K562 (cell line): ENCODE measurements at regions not wholly inside any gene's neighbourhood (a gene's known extent, or its start where the extent isn't known, plus 50 kb on each side); places are given as distances from the start of the nearest gene placed in this dataset.

Experiments
- ATAC-seq: fragments of 200-7000 bp; cut with Tn5 transposase; 3 replicates; pipeline ENCODE4 v1.9.1; 2020; ENCODE audit warnings: moderate library complexity
- BruUV-seq: library from RNA; stranded (reverse); fragments of 400-500 nt; replicated peaks from 2 replicates; lab custom pipeline; 2021; lab: Mats Ljungman, UMichigan
- CTCF ChIA-PET: fragments of 300-600 bp; formaldehyde crosslinking; extraction: SDS; loops from one replicate; lab custom pipeline; 2021; ENCODE audit warnings: low intra/inter-chr PET ratio; lab: Yijun Ruan, JAX
- POLR2A ChIA-PET: fragments of 300-600, 350-650 bp; sonication (Branson Sonifier 250); formaldehyde crosslinking; extraction: SDS; loops from one replicate; lab custom pipeline; 2021; ENCODE audit warnings: antibody characterized with exemption, inconsistent platforms; lab: Yijun Ruan, JAX
- DNase-seq, 4 experiments: peaks; one replicate each; pipeline versions ENCODE4 v3.0.0 to v3.0.0-alpha.2; 2011 to 2018; ENCODE audit warnings: low spot score in 3 of 4, mixed read lengths in 3 of 4; ENCODE audit errors: extremely low read depth in 1 of 4
- FAIRE-seq: peaks from 2 replicates; lab custom pipeline; 2011; peaks lifted over from hg19 to GRCh38; lab: Jason Lieb, UNC
- H2AFZ ChIP-seq: 2 replicates; pipeline ENCODE4 v1.6.0; 2011; ENCODE audit warnings: low read depth, low read length, control low read depth, inconsistent platforms
- H3K27ac ChIP-seq: fragments of 200-600 bp; 3 replicates; pipeline ENCODE4 v1.8.0; 2011; ENCODE audit warnings: low read depth, mild to moderate bottlenecking, control low read depth, inconsistent platforms, low read length, moderate library complexity, mixed read lengths; ENCODE audit errors: extremely low read depth
- H3K27me3 ChIP-seq, 2 experiments: fragments of 300-600 bp in 1 of 2; 2 replicates in 1 of 2; 3 replicates in 1 of 2; pipeline versions ENCODE4 v1.6.0 to v1.8.0; 2011; ENCODE audit warnings: inconsistent platforms in 2 of 2, low read length in 2 of 2, mild to moderate bottlenecking in 1 of 2, mixed read lengths in 1 of 2, moderate library complexity in 1 of 2; ENCODE audit not compliant: control insufficient read depth in 2 of 2, insufficient read depth in 2 of 2
- H3K36me3 ChIP-seq: fragments of 300-600 bp; 3 replicates; pipeline ENCODE4 v1.8.0; 2011; ENCODE audit warnings: mild to moderate bottlenecking, low read length, inconsistent platforms; ENCODE audit not compliant: control insufficient read depth, insufficient read depth
- H3K4me1 ChIP-seq, 2 experiments: fragments of 200-600 bp in 1 of 2; replicated peaks in 1 of 2; 2 replicates in 1 of 2; 3 replicates in 1 of 2; pipeline versions ENCODE4 v1.5.1 to v1.8.0; 2011; ENCODE audit warnings: inconsistent platforms in 2 of 2, low read length in 2 of 2, mild to moderate bottlenecking in 1 of 2, mixed read lengths in 1 of 2, moderate library complexity in 1 of 2; ENCODE audit not compliant: control insufficient read depth in 2 of 2, insufficient read depth in 2 of 2
- H3K4me2 ChIP-seq: 2 replicates; pipeline ENCODE4 v1.6.1; 2011; ENCODE audit warnings: low read length, control low read depth, inconsistent platforms, mixed read lengths; ENCODE audit not compliant: insufficient read depth
- H3K4me3 ChIP-seq: fragments of 200-600 bp; sonication (generic), shearing (Covaris generic); 2 replicates; pipeline ENCODE4 v1.5.1; 2016; ENCODE audit warnings: control low read depth, inconsistent platforms
- H3K79me2 ChIP-seq: fragments of 200-600 bp; 3 replicates; pipeline ENCODE4 v1.8.0; 2011; ENCODE audit warnings: low read length, inconsistent platforms; ENCODE audit not compliant: control insufficient read depth, insufficient read depth
- H3K9ac ChIP-seq, 2 experiments: 2 replicates each; pipeline versions ENCODE4 v1.6.0 to v1.6.1; 2011; ENCODE audit warnings: low read depth in 2 of 2, low read length in 2 of 2, control low read depth in 1 of 2, inconsistent platforms in 1 of 2, mild to moderate bottlenecking in 1 of 2, mixed read lengths in 1 of 2; ENCODE audit not compliant: insufficient read depth in 1 of 2
- H3K9me1 ChIP-seq: one replicate; pipeline ENCODE4 v1.6.0; 2011; ENCODE audit warnings: inconsistent platforms, mild to moderate bottlenecking, low read length, moderate library complexity; ENCODE audit not compliant: control insufficient read depth, insufficient read depth
- H3K9me3 ChIP-seq: replicated peaks from 2 replicates; pipeline ENCODE4 v1.5.1; 2011; ENCODE audit warnings: low read depth, low read length, inconsistent platforms; ENCODE audit not compliant: control insufficient read depth, insufficient read depth
- H4K20me1 ChIP-seq: replicated peaks from 2 replicates; pipeline ENCODE4 v1.6.1; 2011; ENCODE audit warnings: low read length, inconsistent platforms, mixed read lengths; ENCODE audit not compliant: control insufficient read depth, insufficient read depth
- BDP1 ChIP-seq: IDR thresholded peaks from 3 replicates; pipeline ENCODE4 v1.6.1; 2011; ENCODE audit not compliant: insufficient read length, insufficient read depth
- CHD4 ChIP-seq: fragments of 200-600 bp; sonication (generic); IDR thresholded peaks from 3 replicates; pipeline ENCODE4 v1.6.1; 2012; ENCODE audit warnings: low read depth, mild to moderate bottlenecking, mixed read lengths, low read length, inconsistent platforms; ENCODE audit not compliant: insufficient read depth, insufficient replicate concordance, poor library complexity, severe bottlenecking
- CREM ChIP-seq: IDR thresholded peaks from 2 replicates; pipeline ENCODE4 v1.6.1; 2014; ENCODE audit warnings: antibody characterized with exemption, low read depth
- E2F3 ChIP-seq: fragments of 250-450 bp; sonication (Bioruptor Pico); IDR thresholded peaks from 2 replicates; pipeline ENCODE4 v1.4.0; 2020; ENCODE audit warnings: mild to moderate bottlenecking
- EWSR1 ChIP-seq: fragments of 450-650 bp; IDR thresholded peaks from 2 replicates; pipeline ENCODE4 v1.6.1; 2018; ENCODE audit warnings: borderline replicate concordance, mild to moderate bottlenecking, low read depth, moderate library complexity; ENCODE audit not compliant: partially characterized antibody
- HDAC8 ChIP-seq: fragments of 450-650 bp; IDR thresholded peaks from 2 replicates; pipeline ENCODE4 v1.6.1; 2016; ENCODE audit warnings: mild to moderate bottlenecking, missing genetic modification characterization, moderate library complexity, missing compliant biosample characterization
- IRF2 ChIP-seq: sonication (generic); formaldehyde crosslinking; IDR thresholded peaks from 2 replicates; pipeline ENCODE4 v1.8.1; 2022; ENCODE audit warnings: mild to moderate bottlenecking, missing genetic modification reagents
- MTA2 ChIP-seq: fragments of 450-650 bp; IDR thresholded peaks from 2 replicates; pipeline ENCODE4 v1.6.1; 2016; ENCODE audit warnings: low read depth
- NR4A1 ChIP-seq, 2 experiments: fragments of 250-450 bp in 1 of 2; fragments of 450-650 bp in 1 of 2; sonication (Bioruptor Pico) in 1 of 2; IDR thresholded peaks; 2 replicates each; pipeline versions ENCODE4 v1.4.0 to v1.6.1; 2016 to 2020; ENCODE audit warnings: mild to moderate bottlenecking in 2 of 2, missing compliant biosample characterization in 1 of 2, missing genetic modification characterization in 1 of 2, moderate library complexity in 1 of 2
- NRF1 ChIP-seq, 2 experiments: fragments of 450-650 bp; IDR thresholded peaks in 1 of 2; conservative IDR thresholded peaks in 1 of 2; 2 replicates each; pipeline ENCODE4 v1.6.1; 2014; ENCODE audit warnings: mild to moderate bottlenecking in 2 of 2
- PHTF2 ChIP-seq: fragments of 250-450 bp; sonication (Bioruptor Pico); IDR thresholded peaks from 2 replicates; pipeline ENCODE4 v1.5.0; 2021; ENCODE audit warnings: mild to moderate bottlenecking
- POLR2AphosphoS5 ChIP-seq: IDR thresholded peaks from 2 replicates; pipeline ENCODE4 v1.6.1; 2011; ENCODE audit warnings: mild to moderate bottlenecking, low read depth, low read length, moderate library complexity; ENCODE audit not compliant: control insufficient read depth, insufficient read depth
- PRPF4 ChIP-seq: fragments of 200-400 bp; formaldehyde crosslinking; IDR thresholded peaks from one replicate; pipeline ENCODE4 v1.6.1; 2017; ENCODE audit warnings: low read length, low read depth, mild to moderate bottlenecking; ENCODE audit not compliant: insufficient read depth, poor library complexity, severe bottlenecking
- THRAP3 ChIP-seq: fragments of 450-650 bp; IDR thresholded peaks from 2 replicates; pipeline ENCODE4 v1.6.1; 2016; ENCODE audit warnings: mild to moderate bottlenecking, inconsistent platforms, borderline replicate concordance
- ZC3H11A ChIP-seq: IDR thresholded peaks from 2 replicates; pipeline ENCODE4 v1.6.1; 2012; ENCODE audit warnings: low read depth, low read length, improper control_type of control experiment
- ZNF146 ChIP-seq: IDR thresholded peaks from one replicate; pipeline ENCODE4 v1.6.1; 2018; ENCODE audit warnings: missing compliant biosample characterization; ENCODE audit not compliant: unreplicated experiment
- ZNF274 ChIP-seq: IDR thresholded peaks from 2 replicates; pipeline ENCODE4 v1.6.1; 2011; ENCODE audit warnings: low read depth, mild to moderate bottlenecking, low read length, moderate library complexity, borderline replicate concordance
- ZNF77 ChIP-seq: fragments of 250-450 bp; sonication (Bioruptor Pico); IDR thresholded peaks from 2 replicates; pipeline ENCODE4 v1.5.0; 2020
- WGBS: fragments of 100-300 bp; shearing (Covaris generic); methylation state at CpG from one replicate; pipeline ENCODE4 v1.1.6; 2016; ENCODE audit warnings: low coverage, mixed read lengths; ENCODE audit not compliant: insufficient coverage; ENCODE audit errors: missing lambda C conversion rate; 5-methylcytosine and 5-hydroxymethylcytosine counted together
- in situ Hi-C: fragments of 300-500 bp; cut with MboI; formaldehyde crosslinking; loops from 4 replicates; pipeline ENCODE4 v1.15.0; 2018; ENCODE audit warnings: inconsistent platforms, mixed read lengths
- intact Hi-C: fragments of 100-400 bp; cut with micrococcal nuclease; formaldehyde crosslinking; loops from 2 replicates; pipeline ENCODE4 v1.14.2; 2022
- TF ChIP-seq, protein P1 (sequence below): fragments of 250-450 bp; sonication (Bioruptor Pico); IDR thresholded peaks from 2 replicates; pipeline ENCODE4 v1.4.0; 2020; ENCODE audit warnings: mild to moderate bottlenecking
- TF ChIP-seq, protein P2 (sequence below): fragments of 450-650 bp; IDR thresholded peaks from 2 replicates; pipeline ENCODE4 v1.7.0; 2016; ENCODE audit warnings: borderline replicate concordance

GRCh38 chr4:57309658-57310057, 199.5 kb upstream of the IGFBP7 start:
- Histone ChIP-seq H3K36me3 (no peaks in the 10 kb centered on the region), H2AFZ (no peak overlapping the region), H3K4me2 (no peak overlapping the region), H3K79me2 (no peaks in the 10 kb centered on the region), H3K4me3 (no peak overlapping the region), H3K4me1 (no peaks in the 10 kb centered on the region), H3K27ac (no peak overlapping the region), H3K9me1 (no peaks in the 10 kb centered on the region), H3K9ac (no peak overlapping the region), H3K27me3 (no peaks in the 10 kb centered on the region), H4K20me1 (no peaks in the 10 kb centered on the region), H3K9me3 (no peaks in the 10 kb centered on the region)
- FAIRE-seq (no peak), ATAC-seq (no peak), DNase-seq (no peak)
- TF ChIP-seq NRF1 (conservative IDR thresholded peaks at IDR 0.05 in 1 of 2, IDR thresholded peaks at IDR 0.05 in 1 of 2) (no peak), POLR2AphosphoS5 (no peak), PRPF4 (no peak), BDP1 (no peak), E2F3 (CRISPR knock-in tag) (no peak), IRF2 (CRISPR knock-in tag) (no peak), EWSR1 (no peak), THRAP3 (no peak), ZNF274 (no peak), ZNF77 (CRISPR knock-in tag) (no peak), HDAC8 (no peak), PHTF2 (CRISPR knock-in tag) (no peak), CREM (no peak), MTA2 (no peak), ZC3H11A (no peak), NR4A1 (CRISPR knock-in tag; IDR thresholded peaks at IDR 0.05) (no peak), NR4A1 (tag; IDR thresholded peaks at IDR 0.05) (no peak), CHD4 (no peak), ZNF146 (CRISPR knock-in tag) (no peak)
- TF ChIP-seq, protein P1, sequence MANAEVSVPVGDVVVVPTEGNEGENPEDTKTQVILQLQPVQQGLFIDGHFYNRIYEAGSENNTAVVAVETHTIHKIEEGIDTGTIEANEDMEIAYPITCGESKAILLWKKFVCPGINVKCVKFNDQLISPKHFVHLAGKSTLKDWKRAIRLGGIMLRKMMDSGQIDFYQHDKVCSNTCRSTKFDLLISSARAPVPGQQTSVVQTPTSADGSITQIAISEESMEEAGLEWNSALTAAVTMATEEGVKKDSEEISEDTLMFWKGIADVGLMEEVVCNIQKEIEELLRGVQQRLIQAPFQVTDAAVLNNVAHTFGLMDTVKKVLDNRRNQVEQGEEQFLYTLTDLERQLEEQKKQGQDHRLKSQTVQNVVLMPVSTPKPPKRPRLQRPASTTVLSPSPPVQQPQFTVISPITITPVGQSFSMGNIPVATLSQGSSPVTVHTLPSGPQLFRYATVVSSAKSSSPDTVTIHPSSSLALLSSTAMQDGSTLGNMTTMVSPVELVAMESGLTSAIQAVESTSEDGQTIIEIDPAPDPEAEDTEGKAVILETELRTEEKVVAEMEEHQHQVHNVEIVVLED, result no peak
- TF ChIP-seq, protein P2, sequence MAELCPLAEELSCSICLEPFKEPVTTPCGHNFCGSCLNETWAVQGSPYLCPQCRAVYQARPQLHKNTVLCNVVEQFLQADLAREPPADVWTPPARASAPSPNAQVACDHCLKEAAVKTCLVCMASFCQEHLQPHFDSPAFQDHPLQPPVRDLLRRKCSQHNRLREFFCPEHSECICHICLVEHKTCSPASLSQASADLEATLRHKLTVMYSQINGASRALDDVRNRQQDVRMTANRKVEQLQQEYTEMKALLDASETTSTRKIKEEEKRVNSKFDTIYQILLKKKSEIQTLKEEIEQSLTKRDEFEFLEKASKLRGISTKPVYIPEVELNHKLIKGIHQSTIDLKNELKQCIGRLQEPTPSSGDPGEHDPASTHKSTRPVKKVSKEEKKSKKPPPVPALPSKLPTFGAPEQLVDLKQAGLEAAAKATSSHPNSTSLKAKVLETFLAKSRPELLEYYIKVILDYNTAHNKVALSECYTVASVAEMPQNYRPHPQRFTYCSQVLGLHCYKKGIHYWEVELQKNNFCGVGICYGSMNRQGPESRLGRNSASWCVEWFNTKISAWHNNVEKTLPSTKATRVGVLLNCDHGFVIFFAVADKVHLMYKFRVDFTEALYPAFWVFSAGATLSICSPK, result no peak
- 0% methylated on average over 1 of the region's 1 CpG for WGBS
- in situ Hi-C loops (no loop called here), intact Hi-C loops (no loop called here)
- POLR2A ChIA-PET, result no interaction called here
- no TSS peak for BruUV-seq
- CTCF ChIA-PET, result no interaction called here
